WERI-Rb-1 (cell line): ENCODE measurements at regions not wholly inside any gene's neighbourhood (a gene's known extent, or its start where the extent isn't known, plus 50 kb on each side); places are given as distances from the start of the nearest gene placed in this dataset.

Experiments used
- DNase-seq: peaks from one replicate; pipeline ENCODE4 v3.0.0-alpha.2; 2020
- H3K27ac ChIP-seq: fragments of 250-450 bp; sonication (Bioruptor Pico); 2 replicates; pipeline ENCODE4 v1.5.1; 2020; ENCODE audit warnings: mild to moderate bottlenecking, moderate library complexity
- H3K27me3 ChIP-seq: fragments of 250-450 bp; sonication (Bioruptor Pico); 2 replicates; pipeline ENCODE4 v1.5.1; 2021; ENCODE audit warnings: mild to moderate bottlenecking, low read depth, moderate library complexity; ENCODE audit not compliant: insufficient read depth, severe bottlenecking
- H3K36me3 ChIP-seq: fragments of 250-450 bp; sonication (Bioruptor Pico); 2 replicates; pipeline ENCODE4 v1.5.1; 2020; ENCODE audit warnings: mild to moderate bottlenecking, moderate library complexity
- H3K4me3 ChIP-seq: 2 replicates; pipeline ENCODE4 v1.5.1; 2011; ENCODE audit warnings: low read depth, mild to moderate bottlenecking, control low read depth, low read length
- H3K9me3 ChIP-seq: fragments of 250-450 bp; sonication (Bioruptor Pico); 2 replicates; pipeline ENCODE4 v1.5.1; 2021; ENCODE audit warnings: mild to moderate bottlenecking, moderate library complexity; ENCODE audit not compliant: severe bottlenecking
- CTCF ChIP-seq: IDR thresholded peaks from 2 replicates; pipeline ENCODE4 v1.5.1; 2011; ENCODE audit warnings: low read depth, mild to moderate bottlenecking, control low read depth, inconsistent platforms, low read length

- H3K27me3 ChIP-seq, result no peaks in the 10 kb centered on the region
- H3K36me3 ChIP-seq, result no peaks in the 10 kb centered on the region
- TF ChIP-seq CTCF, result no peak
- no peaks in the 10 kb centered on the region for H3K9me3 ChIP-seq
- DNase-seq, result no peak
- H3K27ac ChIP-seq, result no peak overlapping the region
- no peak overlapping the region for H3K4me3 ChIP-seq
These were observed 122.9 kb downstream of the TMEM174 start for GRCh38 chr5:73295921-73296320.

- Histone ChIP-seq H3K9me3 (no peaks in the 10 kb centered on the region), H3K27me3 (no peaks in the 10 kb centered on the region), H3K4me3 (no peak overlapping the region), H3K36me3 (no peaks in the 10 kb centered on the region), H3K27ac (no peak overlapping the region)
- DNase-seq, result peak; percentile 27
- peak; percentile 39; the same call in 1 of the 2 replicates for TF ChIP-seq CTCF
These were observed 122.5 kb downstream of the TMEM174 start for GRCh38 chr5:73295447-73295846.

- TF ChIP-seq CTCF, result no peak
- DNase-seq, result no peak
- no peak overlapping the region for H3K4me3 ChIP-seq
- no peaks in the 10 kb centered on the region for H3K36me3 ChIP-seq
- H3K9me3 ChIP-seq, result no peaks in the 10 kb centered on the region
- H3K27me3 ChIP-seq, result no peaks in the 10 kb centered on the region
- no peak overlapping the region for H3K27ac ChIP-seq
These were observed 119.9 kb downstream of the TMEM174 start for GRCh38 chr5:73292816-73293459.

GRCh38 chr5:73291873-73292272, 118.9 kb downstream of the TMEM174 start:
- no peak for TF ChIP-seq CTCF
- Histone ChIP-seq H3K4me3 (no peak overlapping the region), H3K27me3 (no peaks in the 10 kb centered on the region), H3K9me3 (no peaks in the 10 kb centered on the region), H3K36me3 (no peaks in the 10 kb centered on the region), H3K27ac (no peak overlapping the region)
- DNase-seq, result no peak

- Histone ChIP-seq H3K36me3 (no peaks in the 10 kb centered on the region), H3K27ac (no peak overlapping the region), H3K4me3 (no peak overlapping the region), H3K9me3 (no peaks in the 10 kb centered on the region), H3K27me3 (no peaks in the 10 kb centered on the region)
- TF ChIP-seq CTCF, result no peak
- no peak for DNase-seq
These were observed 117.2 kb downstream of the TMEM174 start for GRCh38 chr5:73290242-73290641.
